Neural cell (in vitro differentiated cells): ENCODE measurements at regions not wholly inside any gene's neighbourhood (a gene's known extent, or its start where the extent isn't known, plus 50 kb on each side); places are given as distances from the start of the nearest gene placed in this dataset.

Source experiments
- H2AFZ ChIP-seq: fragments of 200-600, 300-800 bp; sonication (generic), shearing (Covaris generic); 2 replicates; pipeline ENCODE4 v1.6.0; 2014; ENCODE audit warnings: low read depth, mild to moderate bottlenecking, antibody characterized with exemption, low read length, moderate library complexity
- H3F3A ChIP-seq: fragments of 200-600 bp; shearing (Covaris generic); 2 replicates; pipeline ENCODE4 v1.6.1; 2016; ENCODE audit warnings: mild to moderate bottlenecking, moderate library complexity, mixed read lengths, antibody characterized with exemption, low read length; ENCODE audit not compliant: insufficient read depth, poor library complexity, severe bottlenecking
- H3K27ac ChIP-seq: fragments of 200-600, 300-800 bp; sonication (generic), shearing (Covaris generic); 2 replicates; pipeline ENCODE4 v1.5.1; 2014; ENCODE audit warnings: mild to moderate bottlenecking, low read length, moderate library complexity
- H3K27me3 ChIP-seq: fragments of 300-800, 200-600 bp; sonication (generic), shearing (Covaris generic); 2 replicates; pipeline ENCODE4 v1.6.0; 2014; ENCODE audit warnings: mild to moderate bottlenecking, low read depth, low read length, moderate library complexity; ENCODE audit not compliant: insufficient read depth
- H3K36me3 ChIP-seq: fragments of 300-800, 200-600 bp; sonication (generic), shearing (Covaris generic); 2 replicates; pipeline ENCODE4 v1.5.1; 2014; ENCODE audit warnings: mild to moderate bottlenecking, antibody characterized with exemption, low read length, moderate library complexity; ENCODE audit not compliant: insufficient read depth
- H3K4me2 ChIP-seq: fragments of 300-800, 200-600 bp; sonication (generic), shearing (Covaris generic); 2 replicates; pipeline ENCODE4 v1.6.0; 2014; ENCODE audit warnings: mild to moderate bottlenecking, low read length
- H3K4me3 ChIP-seq: fragments of 300-800, 200-600 bp; sonication (generic), shearing (Covaris generic); 2 replicates; pipeline ENCODE4 v1.5.1; 2014; ENCODE audit warnings: mild to moderate bottlenecking, low read length, moderate library complexity
- H3K79me2 ChIP-seq: fragments of 200-600 bp; shearing (Covaris generic); replicated peaks from 2 replicates; pipeline ENCODE4 v1.6.0; 2014; ENCODE audit warnings: mild to moderate bottlenecking, low read length, moderate library complexity; ENCODE audit not compliant: insufficient read depth
- H3K9ac ChIP-seq: fragments of 300-800, 200-600 bp; sonication (generic), shearing (Covaris generic); 2 replicates; pipeline ENCODE4 v1.6.1; 2016; ENCODE audit warnings: mild to moderate bottlenecking, low read length, mixed read lengths
- H3K9me2 ChIP-seq: fragments of 200-600 bp; shearing (Covaris generic); 2 replicates; pipeline ENCODE4 v1.6.1; 2016; ENCODE audit warnings: mild to moderate bottlenecking, low read length, mixed read lengths; ENCODE audit not compliant: insufficient read depth
- H3K9me3 ChIP-seq: fragments of 200-600, 300-800 bp; sonication (generic), shearing (Covaris generic); 2 replicates; pipeline ENCODE4 v1.6.1; 2016; ENCODE audit warnings: mild to moderate bottlenecking, mixed run types, low read length, moderate library complexity, mixed read lengths
- H4K20me1 ChIP-seq: fragments of 200-600 bp; shearing (Covaris generic); 2 replicates; pipeline ENCODE4 v1.6.1; 2016; ENCODE audit warnings: mild to moderate bottlenecking, mixed run types; ENCODE audit not compliant: insufficient read depth
- MXI1 ChIP-seq: fragments of 450-650 bp; conservative IDR thresholded peaks from 2 replicates; pipeline ENCODE4 v1.6.1; 2014; ENCODE audit warnings: antibody characterized with exemption, mild to moderate bottlenecking; ENCODE audit not compliant: poor library complexity, severe bottlenecking
- TF ChIP-seq, protein P1 (sequence below): fragments of 450-650 bp; IDR thresholded peaks from 2 replicates; pipeline ENCODE4 v1.5.1; 2014; ENCODE audit warnings: antibody characterized with exemption, mild to moderate bottlenecking, moderate library complexity; ENCODE audit not compliant: poor library complexity, severe bottlenecking

GRCh38 chr9:18423791-18424531 lies 50.0 kb upstream of the ADAMTSL1 start:
- Histone ChIP-seq H3K4me2 (no peak overlapping the region), H3K9me3 (no peaks in the 10 kb centered on the region), H3K9ac (no peak overlapping the region), H3K27me3 (no peaks in the 10 kb centered on the region), H3F3A (no peaks in the 10 kb centered on the region), H3K4me3 (no peak overlapping the region), H3K9me2 (no peaks in the 10 kb centered on the region), H4K20me1 (no peaks in the 10 kb centered on the region), H3K79me2 (no peaks in the 10 kb centered on the region), H3K36me3 (no peaks in the 10 kb centered on the region), H3K27ac (no peak overlapping the region), H2AFZ (no peak overlapping the region)
- TF ChIP-seq MXI1, result no peak
- TF ChIP-seq, protein P1, sequence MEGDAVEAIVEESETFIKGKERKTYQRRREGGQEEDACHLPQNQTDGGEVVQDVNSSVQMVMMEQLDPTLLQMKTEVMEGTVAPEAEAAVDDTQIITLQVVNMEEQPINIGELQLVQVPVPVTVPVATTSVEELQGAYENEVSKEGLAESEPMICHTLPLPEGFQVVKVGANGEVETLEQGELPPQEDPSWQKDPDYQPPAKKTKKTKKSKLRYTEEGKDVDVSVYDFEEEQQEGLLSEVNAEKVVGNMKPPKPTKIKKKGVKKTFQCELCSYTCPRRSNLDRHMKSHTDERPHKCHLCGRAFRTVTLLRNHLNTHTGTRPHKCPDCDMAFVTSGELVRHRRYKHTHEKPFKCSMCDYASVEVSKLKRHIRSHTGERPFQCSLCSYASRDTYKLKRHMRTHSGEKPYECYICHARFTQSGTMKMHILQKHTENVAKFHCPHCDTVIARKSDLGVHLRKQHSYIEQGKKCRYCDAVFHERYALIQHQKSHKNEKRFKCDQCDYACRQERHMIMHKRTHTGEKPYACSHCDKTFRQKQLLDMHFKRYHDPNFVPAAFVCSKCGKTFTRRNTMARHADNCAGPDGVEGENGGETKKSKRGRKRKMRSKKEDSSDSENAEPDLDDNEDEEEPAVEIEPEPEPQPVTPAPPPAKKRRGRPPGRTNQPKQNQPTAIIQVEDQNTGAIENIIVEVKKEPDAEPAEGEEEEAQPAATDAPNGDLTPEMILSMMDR, result no peak
